GM18519 (cell line): ENCODE measurements at regions not wholly inside any gene's neighbourhood (a gene's known extent, or its start where the extent isn't known, plus 50 kb on each side); places are given as distances from the start of the nearest gene placed in this dataset.
"Not testable (repeated sequence)": the region's sequence is repeated elsewhere in the genome, so short reads cannot be mapped to it uniquely, and the experiment has no call there.

Experiments used
- ATAC-seq: cut with Tn5 transposase; IDR thresholded peaks from one replicate; pipeline ENCODE4 v1.9.1; 2021; ENCODE audit warnings: mild to moderate bottlenecking, moderate library complexity; ENCODE audit not compliant: unreplicated experiment, low FRiP score

DNA sequence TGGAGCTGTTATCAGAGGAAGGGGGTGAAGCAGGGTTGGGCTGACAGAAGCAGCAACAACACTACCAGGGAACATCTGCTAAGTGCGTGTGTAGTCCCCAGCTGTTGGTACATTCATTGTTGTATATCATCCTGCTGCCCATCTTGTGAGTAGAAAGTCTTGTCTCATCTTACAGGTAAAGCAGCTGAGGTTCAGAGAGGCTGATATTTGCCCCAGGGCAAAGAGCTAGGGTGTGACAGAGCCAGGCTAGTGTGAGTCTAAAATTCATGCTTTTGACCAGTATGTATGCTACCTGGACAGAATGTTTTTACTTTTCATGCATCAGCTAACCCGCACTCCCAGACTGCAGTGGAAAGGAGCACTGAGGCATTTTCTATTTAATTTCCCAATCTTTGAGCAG is 221.6 kb downstream of the STK31 start:
- no peak for ATAC-seq

- ATAC-seq: no peak
Observed at GRCh38 chr7:23938215-23938614, 228.2 kb downstream of the STK31 start.

DNA sequence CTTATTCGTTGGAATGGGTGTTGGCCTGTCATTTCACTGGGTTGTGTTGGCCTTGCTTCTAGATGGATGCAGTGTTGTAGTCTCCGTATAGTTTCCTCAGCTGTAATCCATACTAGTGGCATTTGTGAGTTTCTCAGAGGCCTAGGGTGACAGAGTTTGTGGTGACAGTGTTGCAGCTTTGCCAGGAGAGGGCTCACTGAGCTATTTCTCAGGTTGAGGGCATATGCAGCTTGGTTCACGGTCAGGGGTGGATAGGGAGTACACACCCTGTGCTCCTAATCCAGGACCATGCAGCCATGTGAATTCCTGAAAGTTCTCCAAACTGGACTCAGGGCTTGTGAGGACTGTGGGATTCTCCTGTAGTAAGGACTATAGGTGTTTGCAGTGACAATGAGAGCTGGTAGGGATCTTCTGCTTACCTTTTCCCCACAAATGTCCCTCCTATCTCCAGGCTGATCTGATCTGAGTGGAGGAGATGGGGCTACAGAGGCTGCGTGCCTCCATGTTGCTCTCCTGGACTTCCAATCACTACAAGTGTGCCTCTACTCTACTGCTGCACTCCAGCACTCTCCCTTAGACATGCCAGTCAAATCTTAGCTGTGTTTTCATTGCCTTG is 229.0 kb downstream of the STK31 start:
- ATAC-seq: peak; percentile 62

DNA sequence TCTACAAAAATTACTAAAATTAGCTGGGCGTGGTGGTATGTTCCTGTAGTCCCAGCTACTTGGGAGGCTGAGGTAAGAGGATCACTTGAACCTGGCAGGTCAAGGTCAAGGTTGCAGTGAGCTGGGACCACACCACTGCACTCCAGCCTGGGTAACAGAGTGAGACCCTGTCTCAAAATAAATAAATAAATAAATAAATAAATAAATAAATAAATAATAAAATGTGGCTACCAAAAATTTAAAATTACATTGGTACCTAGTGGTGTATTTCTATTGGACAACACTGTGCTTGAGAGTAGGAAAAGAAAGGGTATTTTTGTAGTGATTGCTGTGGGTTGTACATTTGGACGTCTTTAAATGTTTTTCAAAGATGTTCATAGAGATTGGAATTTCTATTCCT is 229.7 kb downstream of the STK31 start:
- ATAC-seq: not testable (repeated sequence)

DNA sequence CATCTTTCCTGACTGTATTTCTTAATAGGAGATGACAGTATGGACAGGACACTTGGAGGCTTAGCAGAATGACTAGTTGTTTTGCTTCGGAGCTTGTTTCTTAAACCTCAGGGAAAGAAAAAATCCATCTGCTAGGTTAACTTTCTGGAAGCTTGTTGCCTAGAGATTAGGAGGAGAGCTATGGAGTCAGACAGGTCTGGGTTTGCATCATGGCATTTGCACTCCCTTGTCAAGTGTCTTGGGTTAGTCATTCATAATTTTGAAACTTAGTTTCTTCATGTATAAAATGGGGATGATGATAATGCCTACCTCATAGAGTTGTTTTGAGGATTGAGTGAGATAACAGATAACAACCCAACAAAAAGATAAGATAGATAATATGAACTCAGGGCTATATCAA is 231.5 kb downstream of the STK31 start:
- ATAC-seq: no peak

DNA sequence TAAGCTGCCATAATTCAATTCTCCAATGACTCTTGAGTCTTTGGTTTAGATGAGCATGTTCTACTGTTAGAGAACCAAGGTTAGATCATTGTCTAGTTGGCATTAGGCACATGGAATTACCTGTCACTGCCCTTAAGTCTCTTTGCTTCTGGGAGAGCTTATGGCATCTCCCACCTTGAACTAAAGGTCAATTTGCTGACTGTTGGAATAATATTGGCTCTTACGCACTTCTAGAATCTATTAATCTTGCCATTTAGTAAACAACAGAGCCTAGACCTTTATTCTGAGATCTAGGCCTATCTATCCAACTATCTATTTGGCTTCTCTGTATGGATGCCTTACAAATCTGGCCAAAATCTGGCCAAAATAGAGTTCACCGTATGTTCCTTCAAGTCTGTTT is 232.0 kb downstream of the STK31 start:
- ATAC-seq: no peak

DNA sequence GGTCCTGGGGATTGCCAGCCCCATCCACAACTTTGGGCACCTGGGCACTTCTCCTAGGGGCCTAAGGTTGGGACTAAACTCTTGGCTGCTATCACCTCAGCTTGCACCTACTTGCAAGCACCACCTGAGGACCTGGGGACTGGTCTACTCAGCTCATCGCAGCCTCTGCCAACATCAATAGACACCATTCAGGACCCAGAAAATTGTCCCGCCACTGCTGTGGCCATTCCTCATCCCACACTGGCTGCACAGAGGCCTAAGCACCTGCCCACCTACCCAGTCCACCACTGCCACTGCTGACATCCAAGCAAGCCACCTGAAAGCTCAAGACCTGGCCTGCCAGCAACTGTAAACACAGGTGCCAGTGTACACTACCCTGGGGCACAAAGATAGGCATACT is 234.1 kb downstream of the STK31 start:
- ATAC-seq: no peak

DNA sequence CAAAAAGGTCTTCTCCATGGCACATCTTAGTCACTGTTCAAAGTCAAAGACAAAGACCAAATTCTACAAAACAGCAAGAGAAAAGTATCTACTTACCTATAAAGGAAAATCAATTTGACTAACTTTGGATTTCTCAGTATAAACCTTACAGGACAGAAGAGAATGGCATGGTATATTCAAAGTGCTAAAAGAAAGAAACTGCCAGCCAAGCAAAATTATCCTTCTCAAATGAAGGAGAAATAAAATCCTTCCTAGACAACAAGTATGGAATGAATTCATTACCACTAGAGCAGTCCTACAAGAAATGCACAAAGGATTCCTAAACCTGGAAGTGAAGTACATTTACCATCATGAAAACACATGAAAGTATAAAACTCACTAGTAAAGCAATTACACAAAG is 235.5 kb downstream of the STK31 start:
- no peak for ATAC-seq

- no peak for ATAC-seq
Observed at GRCh38 chr7:23955145-23955544, 245.1 kb downstream of the STK31 start.

DNA sequence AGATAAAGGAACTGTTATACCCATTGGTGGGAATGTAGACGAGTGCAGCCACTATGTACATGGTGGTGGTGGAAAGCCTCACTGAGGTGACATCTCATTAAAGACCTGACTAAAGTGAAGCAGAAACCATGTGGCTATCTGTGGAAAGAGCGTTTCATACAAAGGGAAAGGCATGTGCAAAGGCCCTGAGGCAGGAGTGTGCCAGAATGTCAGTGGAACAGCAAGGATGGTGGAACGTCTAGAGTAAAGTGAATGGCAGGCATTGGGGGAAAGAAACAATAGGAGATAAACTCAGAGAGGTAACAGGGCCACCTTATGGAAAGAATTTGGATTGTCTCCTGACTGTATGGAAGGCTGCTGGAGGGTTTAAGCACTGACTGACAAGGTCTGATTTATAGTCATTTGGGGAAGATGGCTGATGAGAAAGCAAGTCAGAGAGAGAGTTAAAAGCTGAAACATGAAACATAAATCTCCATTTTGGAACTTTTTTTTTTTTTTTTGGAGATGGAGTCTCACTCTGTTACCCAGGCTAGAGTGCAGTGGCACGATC is 245.7 kb downstream of the STK31 start:
- no peak for ATAC-seq

GRCh38 chr7:23956772-23957576 is 247.0 kb downstream of the STK31 start:
- no peak for ATAC-seq

DNA sequence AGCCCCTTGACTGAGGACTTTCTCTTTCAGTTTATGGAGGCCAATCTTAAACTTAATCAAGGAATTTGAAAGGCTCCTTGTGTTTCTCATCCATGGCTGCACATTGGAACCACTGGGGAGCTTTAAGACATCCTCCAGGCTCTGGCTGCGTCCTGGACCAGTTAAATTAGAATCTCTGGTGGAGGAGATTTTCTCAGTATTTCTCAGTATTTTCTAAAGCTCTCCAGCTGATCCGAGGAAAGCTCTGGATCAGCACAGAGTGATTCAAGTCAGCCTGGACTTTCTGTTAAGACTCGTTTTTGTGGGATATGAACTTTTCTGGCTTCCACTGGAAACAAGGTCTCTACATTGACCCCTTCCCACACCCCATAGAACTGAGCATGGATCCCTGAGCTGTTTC is 249.8 kb downstream of the STK31 start:
- ATAC-seq: no peak

- ATAC-seq: no peak
Observed at GRCh38 chr7:23960361-23960760, 250.3 kb downstream of the STK31 start.

DNA sequence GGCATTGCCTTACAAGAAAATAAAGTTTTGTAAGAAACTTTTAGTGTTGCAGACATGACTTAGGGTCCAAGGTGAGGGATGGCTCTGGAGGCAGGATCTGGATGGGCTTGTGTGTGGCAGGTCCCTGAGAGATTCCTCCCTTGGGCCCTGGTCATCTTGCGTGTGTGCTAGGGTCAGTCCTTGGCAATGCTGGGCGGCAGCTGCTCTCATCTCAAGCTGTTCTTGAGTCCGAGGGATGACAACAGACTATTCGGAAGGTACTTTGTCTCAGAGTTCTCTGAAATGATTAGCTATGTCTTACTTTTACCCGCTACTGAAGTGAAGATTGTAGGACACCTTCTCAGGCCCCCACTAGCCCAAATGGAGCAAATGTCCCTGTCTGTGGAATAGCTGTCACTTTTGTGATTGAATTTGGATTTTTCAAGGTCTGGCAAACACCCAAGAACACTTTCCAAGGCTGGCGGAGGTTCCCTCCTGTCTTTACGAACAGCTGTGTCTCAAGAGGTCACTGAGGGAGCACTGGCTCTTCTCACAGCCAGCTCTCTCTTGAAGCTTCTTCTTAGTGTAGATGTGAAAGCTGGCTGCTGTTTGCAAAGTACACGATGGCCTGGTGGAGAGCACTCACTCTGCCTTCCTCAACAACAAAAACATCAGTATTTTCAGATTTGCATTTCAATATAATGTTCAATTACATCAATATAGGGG is 253.6 kb downstream of the STK31 start:
- ATAC-seq: no peak

- ATAC-seq: no peak
Observed at GRCh38 chr7:23964715-23965114, 254.7 kb downstream of the STK31 start.

- no peak for ATAC-seq
Observed at GRCh38 chr7:23965296-23965695, 255.3 kb downstream of the STK31 start.

- ATAC-seq: no peak
Observed at GRCh38 chr7:23966941-23967340, 256.9 kb downstream of the STK31 start.

DNA sequence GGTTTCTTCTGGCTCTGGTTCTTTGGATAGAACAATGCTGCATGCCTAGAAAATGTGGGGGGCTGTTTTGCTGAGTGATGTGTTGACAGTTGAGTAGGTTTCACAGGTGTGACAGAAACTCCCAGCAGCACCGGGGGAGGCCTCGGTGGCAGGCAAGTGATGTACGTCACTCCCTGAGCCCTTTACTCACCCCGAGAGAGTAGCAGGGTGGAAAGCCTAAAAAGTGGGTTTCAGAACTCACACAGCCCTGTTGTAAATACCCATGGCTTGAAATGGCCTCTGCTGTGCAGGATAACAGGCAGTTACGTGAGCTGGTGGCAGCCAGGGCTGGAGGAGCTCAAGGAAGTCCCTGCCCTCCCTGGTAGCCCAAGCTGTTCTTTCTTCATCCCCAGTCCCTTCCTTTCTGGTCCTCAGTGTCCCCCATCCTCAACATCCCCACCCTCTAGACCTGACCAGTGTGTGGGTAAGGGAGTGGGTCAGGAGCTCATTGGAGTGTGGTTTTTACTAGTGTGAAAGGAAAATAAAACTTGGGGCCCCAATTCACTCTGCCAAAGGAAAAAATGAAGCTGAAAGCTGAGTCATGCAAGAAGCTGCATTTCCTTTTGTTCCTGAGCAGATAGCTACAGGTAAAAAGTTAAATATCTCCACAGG is 258.1 kb downstream of the STK31 start:
- ATAC-seq: peak; percentile 48

DNA sequence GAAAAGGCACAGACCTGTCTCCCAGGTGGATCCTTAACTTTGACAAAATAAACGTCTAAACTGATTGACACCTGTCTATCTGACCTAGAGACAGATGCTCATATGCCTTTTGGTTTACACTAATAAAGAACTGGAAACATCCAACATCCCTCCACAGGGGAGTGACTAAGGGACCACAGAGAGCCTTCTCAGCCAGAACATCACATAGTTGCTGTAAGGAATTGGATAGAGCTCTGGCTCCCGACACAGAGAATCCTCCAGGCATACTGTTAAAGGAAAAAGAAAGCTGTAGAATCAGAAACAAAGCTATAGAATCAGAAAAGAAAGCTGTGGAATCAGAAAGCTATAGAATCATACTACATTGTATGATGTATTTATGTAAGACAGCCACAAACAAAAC is 258.8 kb downstream of the STK31 start:
- no peak for ATAC-seq

GRCh38 chr7:23969443-23969842 is 259.4 kb downstream of the STK31 start:
- no peak for ATAC-seq

- no peak for ATAC-seq
Observed at GRCh38 chr7:23970193-23970592, 260.2 kb downstream of the STK31 start.
